ENCODE measurements at regions not wholly inside any gene's neighbourhood (a gene's known extent, or its start where the extent isn't known, plus 50 kb on each side); places are given as distances from the start of the nearest gene placed in this dataset.

DNA sequence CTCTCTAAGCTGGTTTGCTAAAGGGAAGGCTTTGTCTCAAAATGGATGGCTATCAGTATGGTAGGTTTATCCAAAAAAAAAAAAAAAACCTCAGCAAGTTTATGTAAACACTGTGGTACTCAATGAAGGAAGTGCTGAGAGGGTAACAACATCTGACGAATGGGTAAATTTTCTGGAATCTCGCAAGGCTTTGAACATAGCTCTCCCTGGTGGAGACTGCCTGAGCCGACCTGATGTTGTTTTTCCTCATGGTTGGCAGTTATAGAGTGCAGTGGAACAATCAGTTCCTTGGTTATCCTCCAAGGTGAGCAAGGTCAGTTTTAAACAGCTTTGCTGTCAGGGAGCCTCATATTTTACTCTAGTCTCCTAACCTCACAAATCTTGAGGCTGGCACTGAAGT, 94.6 kb downstream of the ZPLD1 start:
- DNase-seq: no peak

DNA sequence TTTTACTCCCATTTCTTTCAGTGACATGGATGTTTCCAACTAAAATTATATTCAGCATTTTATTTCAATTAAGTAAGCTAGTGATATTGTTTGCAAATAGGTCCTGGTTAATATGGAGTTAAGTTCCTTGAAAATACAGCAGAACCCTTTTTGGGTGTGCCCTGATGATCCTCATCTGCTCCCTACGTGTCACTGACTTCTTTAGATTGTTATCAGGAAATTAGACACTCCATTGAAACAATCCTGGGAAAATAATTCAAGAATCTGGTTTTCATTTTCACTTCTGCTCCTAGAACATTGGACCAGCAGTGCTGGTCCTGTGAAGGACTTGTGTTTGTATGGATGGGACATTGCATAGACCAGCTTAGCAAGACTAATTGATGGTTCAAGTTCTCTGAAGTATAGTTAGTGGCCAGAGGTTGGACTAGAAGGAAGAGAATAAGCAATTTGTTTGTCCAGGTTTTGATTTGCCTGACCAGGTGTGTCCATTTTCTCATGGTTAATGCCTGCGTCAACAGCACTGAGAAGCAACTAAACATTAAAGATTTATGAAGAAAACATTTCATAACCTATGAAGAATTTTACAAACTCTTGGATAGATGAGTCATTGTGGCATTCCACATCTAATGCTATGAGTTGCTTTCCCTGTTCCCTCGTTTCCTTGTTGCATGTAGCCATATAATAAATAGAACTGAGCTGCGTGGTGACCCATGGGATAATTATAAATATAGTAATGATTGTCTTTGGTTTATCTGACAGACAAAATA, 95.8 kb downstream of the ZPLD1 start:
- DNase-seq: no peak

DNA sequence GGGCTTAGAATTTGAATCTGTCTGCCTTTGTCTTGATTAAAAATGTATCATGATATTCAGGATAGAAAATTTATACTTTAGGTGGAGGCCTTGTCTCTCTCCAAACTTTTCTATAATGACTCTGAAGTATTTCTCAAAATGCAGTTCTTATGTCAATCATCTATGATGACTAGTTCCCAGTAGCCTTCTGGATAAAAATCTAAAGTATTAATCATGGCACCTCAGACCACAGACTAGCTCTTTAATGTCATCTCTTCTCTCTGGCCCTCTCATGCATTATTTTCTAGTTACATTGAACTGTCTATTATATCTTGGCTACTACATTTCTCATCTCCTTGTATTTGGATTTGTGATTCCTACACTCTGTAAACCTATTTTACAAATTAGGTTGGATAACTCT, 96.9 kb downstream of the ZPLD1 start:
- no peak for DNase-seq

DNA sequence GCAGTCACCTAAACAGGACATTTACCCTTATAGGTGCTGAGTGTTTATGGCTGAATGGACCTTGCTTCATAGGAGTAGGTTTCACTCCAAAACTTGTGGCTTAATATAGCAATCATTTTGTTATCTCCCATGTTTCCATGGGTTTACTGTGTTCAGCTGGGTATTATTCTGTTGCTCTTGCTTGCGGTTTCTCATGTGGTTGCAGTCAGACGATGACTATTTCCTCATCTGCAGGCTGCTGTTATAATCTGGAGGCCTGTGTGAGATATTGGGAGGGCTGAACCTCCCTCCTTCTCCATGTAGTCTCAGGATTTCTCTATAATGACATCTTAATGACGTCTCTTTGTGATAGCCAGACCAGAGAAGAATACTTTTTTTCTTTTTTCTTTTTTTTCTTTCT, 98.1 kb downstream of the ZPLD1 start:
- no peak for DNase-seq

DNA sequence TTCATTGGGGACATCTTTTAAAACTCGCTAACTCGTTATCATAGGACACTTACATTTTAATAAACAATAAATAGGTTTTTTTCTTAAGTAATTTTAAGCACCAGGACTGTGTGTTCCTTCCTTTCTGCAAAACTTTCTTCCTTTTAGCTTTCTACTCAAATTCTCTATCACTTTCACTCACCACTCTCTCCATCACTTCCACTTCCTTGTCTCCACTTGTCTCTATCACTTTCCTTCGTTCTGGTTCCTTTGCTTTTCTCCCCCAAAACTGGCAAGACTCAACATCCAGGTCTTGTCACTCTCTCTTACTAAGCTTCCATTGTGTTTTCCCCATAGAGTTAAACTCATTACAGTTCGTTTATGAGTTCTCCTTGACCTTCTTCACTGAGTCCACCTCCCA, 99.0 kb downstream of the ZPLD1 start:
- no peak for DNase-seq

DNA sequence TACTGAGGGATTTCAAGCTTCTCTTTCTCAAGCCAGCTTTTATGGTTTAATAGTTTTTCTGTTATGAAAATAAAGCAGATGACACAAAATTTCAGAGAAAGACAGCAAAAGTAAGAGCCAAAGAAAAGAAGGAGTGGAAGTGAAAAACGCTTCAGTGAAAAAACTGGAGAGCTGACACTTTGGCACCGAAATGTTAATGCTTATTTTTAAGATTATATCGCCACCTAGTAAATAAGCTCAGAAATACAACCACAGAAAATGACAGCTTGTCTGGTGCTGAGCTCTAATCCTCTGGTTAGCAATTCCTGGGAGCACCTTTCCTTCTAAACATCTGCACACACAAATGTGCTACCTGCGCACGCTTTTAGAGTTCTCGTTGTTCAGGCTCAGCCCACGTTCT, 101.6 kb downstream of the ZPLD1 start:
- DNase-seq: peak; percentile 22

DNA sequence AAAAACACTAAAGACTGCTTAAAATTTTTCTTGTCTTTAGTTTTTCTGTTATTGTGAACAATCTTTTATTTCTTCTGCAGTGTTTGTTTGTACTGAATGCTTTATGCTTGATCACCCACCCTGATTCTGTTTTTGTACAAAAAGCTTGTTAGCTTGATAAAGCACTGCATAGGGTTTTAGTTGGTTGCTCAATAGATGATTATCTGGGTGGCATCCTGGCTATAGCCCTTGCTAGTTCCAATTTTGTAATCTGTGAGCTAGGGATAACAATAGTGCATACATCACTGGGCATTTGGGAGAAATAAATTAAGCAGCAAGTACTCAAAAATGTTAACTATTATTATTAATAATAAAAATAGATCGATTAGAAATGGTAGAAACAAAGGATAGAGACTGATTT, 102.3 kb downstream of the ZPLD1 start:
- DNase-seq: no peak

DNA sequence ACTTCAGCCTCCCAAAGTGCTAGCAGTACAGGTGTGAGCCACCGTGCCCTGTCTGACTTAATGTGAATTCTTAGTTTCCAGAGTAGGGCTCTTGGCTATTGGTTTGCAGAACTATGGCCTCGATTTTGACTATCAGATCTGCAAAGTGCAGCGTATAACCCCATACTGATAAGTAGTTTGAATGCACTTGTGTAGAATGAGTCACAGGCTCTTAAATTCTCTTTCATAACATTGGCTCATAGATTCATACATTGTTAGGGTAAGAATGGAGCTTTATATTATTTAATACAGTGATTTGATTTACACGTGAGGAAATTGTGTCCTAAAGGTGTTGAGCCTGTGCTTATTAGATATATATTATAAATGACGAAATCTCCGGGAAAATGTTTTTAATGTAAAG, 109.9 kb downstream of the ZPLD1 start:
- no peak for DNase-seq

DNA sequence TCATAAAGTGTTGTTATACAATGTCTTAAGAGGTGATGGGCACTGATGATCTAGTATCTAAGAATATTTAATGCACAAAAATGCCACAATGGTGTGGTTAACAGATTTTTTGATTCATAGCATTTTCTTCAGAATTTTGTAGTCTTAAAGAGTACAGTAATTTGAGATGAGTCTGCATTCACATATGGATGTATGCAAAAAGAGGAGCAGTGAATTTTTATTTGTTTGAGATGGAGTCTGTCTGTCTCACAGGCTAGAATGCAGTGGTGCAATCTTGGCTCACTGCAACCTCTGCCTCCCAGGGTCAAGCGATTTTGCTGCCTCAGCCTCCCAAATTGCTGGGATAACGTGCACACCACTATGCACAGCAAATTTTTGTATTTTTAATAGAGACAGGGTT, 110.5 kb downstream of the ZPLD1 start:
- DNase-seq: no peak

DNA sequence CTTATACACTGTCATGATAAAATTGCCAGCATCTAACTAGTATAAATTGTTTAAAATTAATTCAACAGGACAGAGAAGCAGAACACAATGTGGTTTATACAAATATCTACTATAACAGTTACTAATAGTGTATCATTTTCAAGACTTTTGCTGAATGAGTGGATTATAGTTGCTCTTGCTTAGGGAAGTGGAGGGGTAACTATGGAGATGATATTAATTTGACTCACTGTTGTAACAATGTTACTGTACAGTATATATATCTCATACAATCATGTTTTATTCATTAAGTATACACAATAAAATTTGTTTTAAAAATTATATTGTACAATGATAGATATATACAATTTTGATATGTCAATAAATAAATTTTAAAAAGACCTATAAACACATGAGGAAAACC, 119.1 kb downstream of the ZPLD1 start:
- no peak for DNase-seq

DNA sequence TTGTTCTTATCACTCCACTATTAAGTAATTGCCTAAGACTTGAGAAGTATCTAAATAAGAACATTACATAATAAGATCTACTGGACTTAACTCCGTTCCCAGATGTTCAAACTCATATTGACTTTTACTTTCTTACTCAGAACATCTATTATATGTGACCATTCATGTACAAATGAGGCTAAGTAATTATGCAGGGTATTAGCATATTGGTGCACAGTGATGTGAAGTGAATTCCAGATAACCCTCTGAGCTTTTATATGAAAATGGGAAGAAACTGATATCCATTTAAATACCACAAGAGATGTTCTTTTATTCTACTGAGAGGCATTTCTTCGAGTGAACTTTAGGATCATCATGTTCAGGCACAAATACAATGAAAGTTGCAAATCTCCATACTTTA, 135.7 kb downstream of the ZPLD1 start:
- no peak for DNase-seq

DNA sequence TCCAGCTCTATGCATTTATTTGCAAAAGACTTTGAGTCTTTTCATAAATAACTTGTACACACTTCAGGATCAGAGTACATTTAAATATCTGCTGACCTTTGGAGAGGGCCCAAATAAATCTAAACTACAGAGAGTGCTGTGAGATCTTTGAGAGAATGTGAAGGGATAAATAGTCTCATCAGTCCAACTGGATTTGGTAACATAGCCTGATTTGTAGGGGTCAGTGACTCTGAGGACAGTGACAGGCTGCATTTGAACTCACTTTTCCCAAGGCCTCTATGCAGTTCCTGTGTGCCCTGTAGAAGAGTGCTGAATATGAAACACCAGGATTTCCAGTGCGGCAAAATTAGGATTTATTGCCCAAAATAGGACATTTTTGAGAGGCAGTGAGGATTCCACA, 136.2 kb downstream of the ZPLD1 start:
- no peak for DNase-seq

DNA sequence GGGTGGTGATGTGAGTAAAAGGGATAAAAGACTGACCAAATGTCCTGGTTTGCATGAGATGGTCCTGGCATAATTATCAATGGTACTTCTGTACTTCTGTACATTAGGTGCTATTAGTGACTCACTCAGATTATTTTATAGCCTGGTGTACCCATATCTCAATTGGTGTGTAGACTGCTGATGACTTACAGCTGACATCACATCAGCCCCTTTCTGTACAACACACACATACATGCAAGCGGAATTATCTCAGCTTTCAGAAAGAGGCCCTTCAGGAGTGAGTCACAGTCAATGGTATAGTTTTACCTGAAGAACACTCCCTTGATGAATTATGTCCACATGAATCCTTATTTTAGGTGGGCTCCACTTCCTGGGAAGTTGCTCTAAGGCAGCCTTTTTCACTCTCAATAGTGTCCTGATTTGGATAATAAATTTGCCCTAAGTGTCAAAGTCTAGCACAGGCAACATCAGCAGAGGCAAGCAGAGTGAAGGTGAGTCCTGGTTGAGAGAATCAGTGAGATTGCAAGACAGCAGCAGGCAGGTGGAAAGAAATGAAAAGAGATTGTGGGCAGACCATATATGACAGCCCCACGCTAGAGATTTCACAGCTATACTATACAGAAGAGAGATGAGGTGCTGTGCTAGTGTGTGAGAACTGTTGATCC, 137.0 kb downstream of the ZPLD1 start:
- DNase-seq: no peak

DNA sequence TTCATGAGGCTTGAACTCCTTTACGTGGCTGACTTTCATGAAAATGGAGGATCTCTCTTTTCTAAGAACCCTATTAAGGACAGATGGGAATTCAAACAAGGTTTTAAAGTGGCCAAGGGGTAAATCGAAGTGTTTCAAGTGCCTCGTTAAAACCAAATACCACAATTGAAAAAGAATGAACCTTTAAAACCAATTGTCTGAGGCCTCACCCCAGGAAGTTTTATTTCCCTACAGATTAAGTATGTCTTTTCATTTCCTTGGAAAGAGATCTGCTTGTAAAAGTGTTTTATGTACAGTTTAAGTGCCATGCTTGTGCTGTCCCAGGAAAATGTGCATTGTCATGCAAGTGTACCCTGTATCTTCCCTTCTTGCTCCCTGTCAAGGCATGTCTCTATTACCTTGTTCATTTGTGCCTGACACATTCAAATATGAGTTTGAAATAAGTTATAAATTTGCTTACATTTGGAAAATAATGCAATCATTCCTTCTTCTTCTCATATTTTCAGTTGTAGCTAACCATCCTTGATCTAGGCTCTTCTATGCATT, 138.7 kb downstream of the ZPLD1 start:
- no peak for DNase-seq

DNA sequence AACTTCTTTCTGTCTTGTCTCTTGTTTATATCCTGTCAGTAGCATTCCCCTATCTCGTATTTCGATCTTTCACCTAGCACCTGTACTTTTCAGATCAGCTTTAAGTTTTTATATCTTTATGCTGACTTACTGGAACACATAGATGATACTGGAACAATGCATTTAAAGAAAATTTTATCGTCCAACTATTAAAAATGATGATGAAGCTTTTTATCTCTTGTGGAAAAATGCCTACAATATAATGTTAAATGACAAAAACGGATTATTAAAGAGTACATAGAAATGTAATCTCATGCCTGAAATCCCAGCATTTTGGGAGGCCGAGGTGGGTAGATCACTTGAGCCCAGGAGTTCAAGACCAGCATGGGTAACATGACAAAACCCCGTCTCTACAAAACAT, 139.5 kb downstream of the ZPLD1 start:
- no peak for DNase-seq

DNA sequence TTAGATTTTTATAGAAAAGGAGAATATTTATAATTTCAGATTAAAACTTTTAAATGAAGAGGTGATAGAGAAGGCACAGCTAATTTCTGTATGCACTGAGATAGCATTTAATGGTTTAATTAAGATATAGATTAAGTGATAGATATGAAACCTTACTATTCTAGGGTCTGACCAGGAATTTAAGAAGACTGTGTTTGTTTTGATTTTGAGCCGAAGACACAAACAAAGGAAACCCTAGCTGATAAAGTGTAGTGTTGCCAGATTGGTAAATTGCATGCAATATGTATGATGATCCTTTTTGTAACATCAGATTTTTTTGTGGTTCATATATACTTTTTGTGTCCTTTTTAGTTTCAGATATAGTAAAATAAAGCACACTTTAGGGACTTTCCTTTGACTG, 141.8 kb downstream of the ZPLD1 start:
- DNase-seq: no peak

DNA sequence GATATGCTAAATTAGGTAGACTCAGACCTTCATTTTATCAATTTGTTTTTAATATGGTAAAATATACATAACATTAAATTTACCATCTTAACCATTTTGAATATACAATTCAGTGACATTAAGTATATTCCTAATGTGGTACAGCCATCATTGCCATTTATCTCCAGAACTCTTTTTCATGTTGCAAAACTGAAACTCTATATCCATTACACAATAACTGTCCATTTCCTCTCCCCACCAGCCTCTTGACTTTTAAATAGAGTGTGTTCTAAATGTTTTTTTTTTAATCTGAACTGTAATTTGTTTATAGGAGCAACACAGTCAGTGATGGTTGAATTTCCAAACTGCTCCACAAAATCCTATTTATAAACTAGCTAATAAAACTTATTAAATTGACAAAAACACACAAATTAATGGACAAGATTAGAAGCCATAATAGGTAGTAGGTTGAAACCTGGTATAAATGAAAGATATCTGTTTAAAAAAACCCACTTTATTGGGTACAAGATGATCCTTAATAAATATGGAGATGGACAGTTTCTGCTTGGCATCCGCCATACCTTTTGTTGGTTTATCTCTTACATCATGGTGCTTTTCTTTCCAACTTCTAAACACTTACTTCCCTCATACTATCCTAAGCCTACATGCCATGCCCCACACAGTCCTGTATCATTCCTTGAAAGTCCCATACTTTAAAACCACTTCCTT, 142.4 kb downstream of the ZPLD1 start:
- DNase-seq: no peak

DNA sequence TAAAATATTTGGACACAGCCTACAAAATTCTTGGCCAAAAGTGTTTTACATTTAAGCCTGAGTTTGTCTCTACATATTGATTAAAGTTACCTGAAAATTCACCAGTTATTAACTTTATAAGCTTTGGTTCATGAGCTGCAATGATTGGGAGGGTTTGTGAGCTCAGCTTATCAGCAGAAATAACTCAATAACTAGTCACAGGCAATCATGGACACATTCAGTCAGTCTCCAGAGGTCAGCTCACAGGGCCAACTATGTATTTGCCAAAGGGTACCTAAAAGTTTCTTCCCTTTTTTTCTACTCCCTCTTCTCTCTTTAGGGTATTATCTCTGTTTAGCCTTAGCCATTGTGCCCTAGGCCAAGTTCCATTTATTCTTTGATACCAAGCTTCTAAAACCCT, 145.9 kb downstream of the ZPLD1 start:
- no peak for DNase-seq

DNA sequence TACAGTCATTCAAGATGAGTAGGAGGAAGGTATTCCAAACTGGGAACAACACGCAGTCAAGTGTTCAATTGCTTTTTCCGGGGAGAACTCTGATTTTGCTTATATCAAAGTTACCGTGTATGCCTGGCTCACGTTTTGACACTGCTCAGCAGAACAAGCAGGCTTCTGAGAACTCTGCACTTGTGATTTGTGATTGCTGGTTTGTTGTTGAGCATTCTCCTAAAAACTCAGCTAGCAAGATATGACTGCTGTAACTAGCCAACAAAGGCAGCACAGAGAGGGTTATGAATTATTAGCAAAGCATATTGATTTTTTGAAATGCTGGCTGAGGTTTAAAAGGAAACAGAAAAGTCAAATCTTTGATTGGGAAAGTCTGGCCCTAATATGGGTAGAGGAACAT, 151.7 kb downstream of the ZPLD1 start:
- DNase-seq: no peak

DNA sequence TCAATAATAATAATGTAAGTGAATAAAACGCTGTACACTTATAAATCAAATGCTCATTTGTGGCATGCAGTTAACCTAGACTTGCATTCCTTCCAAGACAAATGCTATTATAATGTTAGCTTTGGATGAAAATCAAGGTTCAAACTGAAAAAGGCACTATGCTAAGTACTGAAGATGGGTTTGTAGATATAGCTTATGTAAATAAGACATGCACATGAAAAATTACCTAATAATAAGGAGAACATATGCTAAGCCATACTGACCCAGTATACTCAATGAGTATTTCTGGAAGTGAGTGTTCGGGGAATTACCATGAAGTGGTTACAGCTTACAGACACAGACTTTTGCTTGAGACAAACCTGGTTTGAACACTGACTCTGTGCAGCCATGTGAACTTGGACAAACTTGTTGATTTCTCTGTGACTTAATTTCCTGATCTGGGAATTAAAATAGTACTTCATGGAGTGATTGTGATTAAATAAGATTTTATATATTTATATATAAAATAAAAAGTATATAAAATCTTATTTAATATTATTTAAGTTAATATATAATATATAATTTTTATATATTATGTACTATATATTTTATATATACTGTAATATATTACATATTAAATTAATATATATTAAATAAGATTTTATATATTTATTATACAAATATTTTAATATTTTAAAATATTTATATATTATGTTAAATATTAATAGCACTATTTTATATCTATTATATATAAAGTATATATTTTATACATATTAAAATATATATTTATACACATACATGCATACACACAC, 159.2 kb downstream of the ZPLD1 start:
- DNase-seq: no peak

DNA sequence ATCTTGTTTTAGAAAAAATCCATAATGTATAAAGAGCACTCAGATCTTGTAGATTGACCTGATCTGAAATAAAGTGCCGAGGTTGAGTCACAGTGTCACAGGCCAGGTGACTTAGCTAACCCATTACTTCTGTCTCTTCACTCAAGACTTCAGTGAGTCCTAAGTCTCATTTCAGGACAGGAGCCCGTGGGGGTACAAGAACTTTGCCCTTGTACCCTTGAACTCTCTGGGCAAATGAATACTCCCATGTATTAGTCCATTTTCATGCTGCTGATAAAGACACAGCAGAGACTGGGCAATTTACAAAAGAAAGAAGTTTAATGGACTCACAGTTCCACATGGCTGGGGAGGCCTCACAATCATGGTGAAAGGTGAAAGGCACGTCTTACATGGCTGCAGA, 160.2 kb downstream of the ZPLD1 start:
- DNase-seq: no peak

DNA sequence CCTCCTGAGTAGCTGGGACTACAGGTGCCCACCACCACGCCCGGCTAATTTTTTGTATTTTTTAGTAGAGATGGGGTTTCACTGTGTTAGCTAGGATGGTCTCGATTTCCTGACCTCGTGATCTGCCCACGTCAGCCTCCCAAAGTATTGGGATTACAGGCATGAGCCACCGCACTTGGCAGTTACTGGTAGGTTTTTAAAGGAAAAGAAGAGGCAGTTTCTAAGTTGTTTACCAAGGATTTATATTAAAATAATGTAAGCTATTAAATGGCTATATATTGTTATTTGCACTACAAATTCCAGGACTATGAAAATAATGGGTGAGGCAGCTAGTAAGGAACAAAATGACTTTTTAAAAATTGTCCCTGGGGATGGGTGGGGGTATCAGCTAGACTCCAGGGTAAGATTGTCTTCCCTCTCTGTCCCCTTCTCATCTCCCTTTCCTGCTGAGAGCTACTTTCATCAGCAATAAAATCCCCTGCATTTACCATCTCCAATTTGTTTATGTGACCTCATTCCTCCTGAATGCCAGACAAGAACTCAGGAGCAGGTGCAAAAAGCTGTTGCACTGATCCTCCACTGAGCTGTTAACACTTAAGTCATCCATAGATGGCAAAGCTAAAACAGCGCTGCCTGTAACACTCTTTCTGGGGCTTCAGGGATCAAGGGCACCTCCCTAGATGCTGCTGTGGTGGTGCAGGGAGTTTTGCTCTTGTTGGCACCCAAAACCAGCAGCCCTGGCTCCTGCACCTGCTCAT, 165.2 kb downstream of the ZPLD1 start:
- DNase-seq: no peak
